ENCODE measurements at regions not wholly inside any gene's neighbourhood (a gene's known extent, or its start where the extent isn't known, plus 50 kb on each side); places are given as distances from the start of the nearest gene placed in this dataset.

- Histone ChIP-seq H3K9me3 (peaks cover 0 to 6% (median 0%) of the 10 kb centered on the region in 4 donors), H3K4me3 (no peak overlapping the region), H3K36me3 (no peaks in the 10 kb centered on the region), H3K4me1 (no peaks in the 10 kb centered on the region), H3K27me3 (no peaks in the 10 kb centered on the region), H3K27ac (replicated peaks in 1 of 4) (no peak overlapping the region)
- WGBS: 79% methylated on average over 5 of the region's 5 CpGs
- TF ChIP-seq POLR2A (IDR thresholded peaks at IDR 0.05; ENCODE audit: low read depth) (no peak), POLR2AphosphoS5 (IDR thresholded peaks at IDR 0.05) (no peak), EP300 (IDR thresholded peaks at IDR 0.05) (no peak)
- TF ChIP-seq, protein P1, sequence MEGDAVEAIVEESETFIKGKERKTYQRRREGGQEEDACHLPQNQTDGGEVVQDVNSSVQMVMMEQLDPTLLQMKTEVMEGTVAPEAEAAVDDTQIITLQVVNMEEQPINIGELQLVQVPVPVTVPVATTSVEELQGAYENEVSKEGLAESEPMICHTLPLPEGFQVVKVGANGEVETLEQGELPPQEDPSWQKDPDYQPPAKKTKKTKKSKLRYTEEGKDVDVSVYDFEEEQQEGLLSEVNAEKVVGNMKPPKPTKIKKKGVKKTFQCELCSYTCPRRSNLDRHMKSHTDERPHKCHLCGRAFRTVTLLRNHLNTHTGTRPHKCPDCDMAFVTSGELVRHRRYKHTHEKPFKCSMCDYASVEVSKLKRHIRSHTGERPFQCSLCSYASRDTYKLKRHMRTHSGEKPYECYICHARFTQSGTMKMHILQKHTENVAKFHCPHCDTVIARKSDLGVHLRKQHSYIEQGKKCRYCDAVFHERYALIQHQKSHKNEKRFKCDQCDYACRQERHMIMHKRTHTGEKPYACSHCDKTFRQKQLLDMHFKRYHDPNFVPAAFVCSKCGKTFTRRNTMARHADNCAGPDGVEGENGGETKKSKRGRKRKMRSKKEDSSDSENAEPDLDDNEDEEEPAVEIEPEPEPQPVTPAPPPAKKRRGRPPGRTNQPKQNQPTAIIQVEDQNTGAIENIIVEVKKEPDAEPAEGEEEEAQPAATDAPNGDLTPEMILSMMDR (IDR thresholded peaks at IDR 0.05): no peak
- intact Hi-C loops (cut with DNase I): no loop called here
- DNase-seq (ENCODE audit: extremely low spot score): no peak
These were observed 240.1 kb upstream of the GRAMD2B start for GRCh38 chr5:126182971-126183695.

DNA sequence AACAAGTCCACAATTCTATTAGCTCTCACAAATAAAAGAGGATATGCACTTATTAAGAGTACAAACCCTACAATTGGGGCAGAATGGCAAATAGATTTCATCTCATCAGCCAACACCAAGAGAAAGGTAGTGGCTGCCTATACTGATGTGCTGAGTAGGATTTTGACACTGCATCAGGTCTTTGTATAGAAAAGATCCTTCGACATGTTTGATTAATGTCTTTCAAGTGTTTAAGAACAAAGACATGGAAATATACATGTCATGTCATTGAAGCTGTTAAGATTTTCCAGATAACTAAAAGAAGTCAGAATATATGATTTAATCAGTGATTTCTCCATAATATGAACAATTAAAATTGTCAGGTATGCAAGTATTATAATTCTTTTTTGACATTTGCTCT lies 238.7 kb upstream of the GRAMD2B start:
- H3K9me3 ChIP-seq: peaks cover 0 to 6% (median 0%) of the 10 kb centered on the region in 4 donors
- no peak overlapping the region for H3K4me3 ChIP-seq
- no peaks in the 10 kb centered on the region for H3K4me1 ChIP-seq
- H3K27me3 ChIP-seq: no peaks in the 10 kb centered on the region
- WGBS: 88% methylated on average over 1 of the region's 1 CpG
- DNase-seq (ENCODE audit: extremely low spot score): no peak
- no peaks in the 10 kb centered on the region for H3K36me3 ChIP-seq
- intact Hi-C loops (cut with DNase I): no loop called here
- no peak for TF ChIP-seq EP300 (IDR thresholded peaks at IDR 0.05)
- no peak for TF ChIP-seq POLR2AphosphoS5 (IDR thresholded peaks at IDR 0.05)
- TF ChIP-seq POLR2A (IDR thresholded peaks at IDR 0.05; ENCODE audit: low read depth): no peak
- TF ChIP-seq, protein P1 (IDR thresholded peaks at IDR 0.05): no peak
- H3K27ac ChIP-seq (replicated peaks in 1 of 4): no peak overlapping the region

- no peak overlapping the region for H3K4me3 ChIP-seq
- H3K27me3 ChIP-seq: no peaks in the 10 kb centered on the region
- 81% methylated on average over 1 of the region's 1 CpG for WGBS
- no peak for TF ChIP-seq EP300 (IDR thresholded peaks at IDR 0.05)
- DNase-seq (ENCODE audit: extremely low spot score): no peak
- no peak overlapping the region for H3K27ac ChIP-seq (replicated peaks in 1 of 4)
- H3K36me3 ChIP-seq: no peaks in the 10 kb centered on the region
- H3K9me3 ChIP-seq: peaks cover 0 to 6% (median 0%) of the 10 kb centered on the region in 4 donors
- intact Hi-C loops (cut with DNase I): no loop called here
- no peaks in the 10 kb centered on the region for H3K4me1 ChIP-seq
These were observed 237.0 kb upstream of the GRAMD2B start for GRCh38 chr5:126186210-126186609.

DNA sequence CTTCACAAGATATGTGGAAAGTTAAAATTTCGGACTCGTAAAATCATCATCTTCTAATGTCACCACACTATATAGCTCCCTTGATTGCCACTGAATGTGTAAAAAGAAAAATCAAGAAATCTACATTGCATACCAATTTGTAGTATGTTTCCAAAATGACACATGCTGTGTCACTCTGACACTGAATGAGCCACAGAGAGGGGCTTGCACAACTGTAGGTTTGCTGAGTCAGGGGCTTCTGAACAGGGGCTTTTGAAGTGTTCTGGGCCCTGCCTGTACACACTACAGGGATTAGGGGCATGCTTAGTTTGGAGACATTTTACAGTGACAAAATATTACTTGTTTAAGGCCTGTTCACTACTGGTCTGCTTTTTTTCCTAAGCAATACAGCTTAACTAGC lies 234.4 kb upstream of the GRAMD2B start:
- Histone ChIP-seq H3K36me3 (no peaks in the 10 kb centered on the region), H3K4me3 (no peak overlapping the region), H3K9me3 (peaks cover 0 to 6% (median 0%) of the 10 kb centered on the region in 4 donors), H3K27ac (replicated peaks in 1 of 4) (no peak overlapping the region), H3K4me1 (no peaks in the 10 kb centered on the region), H3K27me3 (no peaks in the 10 kb centered on the region)
- 100% methylated on average over 2 of the region's 2 CpGs for WGBS
- intact Hi-C loops (cut with DNase I): no loop called here
- TF ChIP-seq, protein P1 (IDR thresholded peaks at IDR 0.05): no peak
- no peak for TF ChIP-seq POLR2A (IDR thresholded peaks at IDR 0.05; ENCODE audit: low read depth)
- TF ChIP-seq EP300 (IDR thresholded peaks at IDR 0.05): no peak
- TF ChIP-seq POLR2AphosphoS5 (IDR thresholded peaks at IDR 0.05): no peak
- no peak for DNase-seq (ENCODE audit: extremely low spot score)

GRCh38 chr5:126189231-126189630 lies 234.0 kb upstream of the GRAMD2B start:
- no peak for DNase-seq (ENCODE audit: extremely low spot score)

More at GRCh38 chr5:126189231-126189630, 234.0 kb upstream of the GRAMD2B start:
- TF ChIP-seq POLR2A (IDR thresholded peaks at IDR 0.05; ENCODE audit: low read depth): no peak
- TF ChIP-seq POLR2AphosphoS5 (IDR thresholded peaks at IDR 0.05): no peak
- TF ChIP-seq EP300 (IDR thresholded peaks at IDR 0.05): no peak
- TF ChIP-seq, protein P1 (IDR thresholded peaks at IDR 0.05): no peak
- 85% methylated on average over 5 of the region's 5 CpGs for WGBS
- Histone ChIP-seq H3K4me1 (no peaks in the 10 kb centered on the region), H3K36me3 (no peaks in the 10 kb centered on the region), H3K27me3 (no peaks in the 10 kb centered on the region), H3K27ac (replicated peaks in 1 of 4) (no peak overlapping the region), H3K4me3 (no peak overlapping the region), H3K9me3 (peaks cover 0 to 6% (median 0%) of the 10 kb centered on the region in 4 donors)
- intact Hi-C loops (cut with DNase I): no loop called here

Data from esophagus muscularis mucosa (tissue), 4 donors.